ENCODE measurements at regions not wholly inside any gene's neighbourhood (a gene's known extent, or its start where the extent isn't known, plus 50 kb on each side); places are given as distances from the start of the nearest gene placed in this dataset.
A peak's percentile ranks its signal among the peaks of the same experiment; 100 is the strongest.
"Not testable (repeated sequence)": the region's sequence is repeated elsewhere in the genome, so short reads cannot be mapped to it uniquely, and the experiment has no call there.

- no peak for DNase-seq (ENCODE audit: low spot score)
These were observed 338.1 kb upstream of the PCDH9 start for GRCh38 chr13:67568205-67568604.

- DNase-seq (ENCODE audit: low spot score), result peak; percentile 21
These were observed 327.6 kb upstream of the PCDH9 start for GRCh38 chr13:67557642-67558241.

GRCh38 chr13:67557118-67557517, 327.0 kb upstream of the PCDH9 start:
- no peak for DNase-seq (ENCODE audit: low spot score)

GRCh38 chr13:67554746-67555452, 324.8 kb upstream of the PCDH9 start:
- DNase-seq (ENCODE audit: low spot score), result peak; percentile 25

GRCh38 chr13:67554286-67554685, 324.1 kb upstream of the PCDH9 start:
- DNase-seq (ENCODE audit: low spot score), result no peak

- DNase-seq (ENCODE audit: low spot score), result peak; percentile 91
These were observed 319.2 kb upstream of the PCDH9 start for GRCh38 chr13:67549331-67549730.

- DNase-seq (ENCODE audit: low spot score), result no peak
These were observed 308.8 kb upstream of the PCDH9 start for GRCh38 chr13:67538906-67539305.

GRCh38 chr13:67520886-67521285, 290.8 kb upstream of the PCDH9 start:
- DNase-seq (ENCODE audit: low spot score), result no peak

GRCh38 chr13:67519356-67519755, 289.2 kb upstream of the PCDH9 start:
- DNase-seq (ENCODE audit: low spot score), result no peak

- DNase-seq (ENCODE audit: low spot score), result no peak
These were observed 288.6 kb upstream of the PCDH9 start for GRCh38 chr13:67518785-67519184.

GRCh38 chr13:67515895-67516294, 285.8 kb upstream of the PCDH9 start:
- DNase-seq (ENCODE audit: low spot score), result peak; percentile 5

GRCh38 chr13:67509018-67509417, 278.9 kb upstream of the PCDH9 start:
- no peak for DNase-seq (ENCODE audit: low spot score)

GRCh38 chr13:67508275-67508674, 278.1 kb upstream of the PCDH9 start:
- not testable (repeated sequence) for DNase-seq (ENCODE audit: low spot score)

GRCh38 chr13:67506407-67506806, 276.3 kb upstream of the PCDH9 start:
- DNase-seq (ENCODE audit: low spot score), result no peak

GRCh38 chr13:67505376-67505775, 275.2 kb upstream of the PCDH9 start:
- no peak for DNase-seq (ENCODE audit: low spot score)

- no peak for DNase-seq (ENCODE audit: low spot score)
These were observed 268.8 kb upstream of the PCDH9 start for GRCh38 chr13:67498948-67499347.

GRCh38 chr13:67493835-67494234, 263.7 kb upstream of the PCDH9 start:
- DNase-seq (ENCODE audit: low spot score), result no peak

- DNase-seq (ENCODE audit: low spot score), result no peak
These were observed 258.9 kb upstream of the PCDH9 start for GRCh38 chr13:67489016-67489415.

GRCh38 chr13:67481445-67481844, 251.3 kb upstream of the PCDH9 start:
- no peak for DNase-seq (ENCODE audit: low spot score)

- DNase-seq (ENCODE audit: low spot score), result no peak
These were observed 244.0 kb upstream of the PCDH9 start for GRCh38 chr13:67474115-67474514.

- no peak for DNase-seq (ENCODE audit: low spot score)
These were observed 239.5 kb upstream of the PCDH9 start for GRCh38 chr13:67469623-67470022.

- DNase-seq (ENCODE audit: low spot score), result no peak
These were observed 236.4 kb upstream of the PCDH9 start for GRCh38 chr13:67466569-67466968.

GRCh38 chr13:67464154-67464553, 234.0 kb upstream of the PCDH9 start:
- no peak for DNase-seq (ENCODE audit: low spot score)

- DNase-seq (ENCODE audit: low spot score), result no peak
These were observed 232.0 kb upstream of the PCDH9 start for GRCh38 chr13:67462098-67462497.
